GM04504 (cell line): ENCODE measurements at regions not wholly inside any gene's neighbourhood (a gene's known extent, or its start where the extent isn't known, plus 50 kb on each side); places are given as distances from the start of the nearest gene placed in this dataset.
"Not testable (repeated sequence)": the region's sequence is repeated elsewhere in the genome, so short reads cannot be mapped to it uniquely, and the experiment has no call there.

Experiments
- DNase-seq: peaks from one replicate; pipeline ENCODE4 v3.0.0-alpha.2; 2012; ENCODE audit warnings: low read depth

DNA sequence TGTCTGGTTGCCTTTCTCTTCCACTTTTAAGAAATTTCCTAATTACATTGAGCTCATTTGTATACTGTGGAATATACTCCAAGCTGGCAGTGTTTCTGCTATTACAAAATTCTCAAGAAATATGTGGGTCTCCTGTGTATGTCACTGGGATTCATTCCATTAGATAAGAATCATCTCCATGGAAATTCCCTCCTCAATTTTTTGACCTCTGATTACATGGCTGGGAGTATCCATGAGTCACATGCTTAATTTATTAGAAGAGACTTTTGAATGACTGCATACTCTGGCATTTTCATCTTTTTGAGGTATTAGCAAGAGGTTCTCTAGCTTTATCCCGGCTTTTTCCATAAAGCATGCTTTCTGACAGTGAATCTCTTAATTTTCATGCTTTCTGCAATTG, 665.5 kb upstream of the CNTNAP5 start:
- no peak for DNase-seq

- DNase-seq, result no peak
Measured at GRCh38 chr2:123362671-123363440, 662.2 kb upstream of the CNTNAP5 start.

- DNase-seq, result no peak
Measured at GRCh38 chr2:123363826-123364225, 661.3 kb upstream of the CNTNAP5 start.

DNA sequence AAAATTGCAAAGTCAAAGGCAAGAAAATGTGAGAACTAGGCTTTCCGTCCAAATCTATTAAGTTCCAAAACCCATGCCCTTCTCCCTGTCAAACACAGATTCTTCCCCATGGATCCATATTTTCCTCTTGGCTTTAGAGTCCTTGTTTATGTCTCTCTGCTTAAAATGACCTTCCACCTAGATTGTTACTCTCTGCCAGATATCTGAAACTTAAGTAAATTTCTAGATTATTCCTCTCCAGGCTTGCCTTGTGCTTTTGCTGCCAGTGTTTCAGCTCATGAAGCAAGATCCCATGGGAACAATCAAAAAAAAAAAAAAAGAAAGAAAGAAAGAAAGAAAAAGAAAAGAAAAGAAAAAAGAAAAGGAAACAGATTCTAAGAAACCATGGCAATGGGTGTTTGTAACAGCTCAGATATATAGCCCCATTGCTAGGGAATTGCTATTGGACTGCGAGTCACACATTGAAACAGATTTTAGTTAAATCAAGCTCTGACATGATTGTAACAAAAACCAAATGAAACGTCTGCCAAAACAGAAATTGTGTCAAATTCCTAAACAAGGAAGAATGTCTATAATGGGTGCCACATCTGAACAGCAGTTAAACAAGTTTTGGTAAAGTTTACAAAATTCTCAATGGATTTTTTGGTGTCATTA, 660.7 kb upstream of the CNTNAP5 start:
- DNase-seq, result no peak

DNA sequence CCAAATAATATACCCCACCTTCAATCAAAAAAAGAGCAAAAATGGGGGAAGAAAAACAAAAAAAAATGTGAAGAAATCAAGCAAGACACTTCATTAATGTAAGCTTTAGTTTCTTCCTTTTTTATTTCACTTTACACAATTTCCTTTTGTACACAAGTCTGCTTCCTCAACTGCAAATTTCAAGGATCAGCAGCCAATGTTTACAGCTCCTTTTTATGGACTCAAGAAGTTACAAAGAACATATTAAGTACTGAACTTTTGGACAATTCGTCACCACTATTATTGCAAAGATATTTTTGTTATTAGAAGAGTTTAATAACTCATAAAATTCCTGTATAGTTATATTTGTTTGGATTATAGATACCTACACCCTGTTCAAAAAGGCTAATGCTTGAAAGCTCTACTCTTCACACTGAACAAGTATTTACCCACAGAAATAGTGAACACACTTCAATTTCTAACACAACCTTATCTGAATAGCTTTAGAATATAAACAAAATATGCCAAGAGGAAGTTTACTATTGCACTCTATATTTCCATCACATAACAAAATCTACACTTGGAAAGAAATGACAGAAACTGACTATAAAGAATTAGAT, 658.7 kb upstream of the CNTNAP5 start:
- DNase-seq, result no peak

DNA sequence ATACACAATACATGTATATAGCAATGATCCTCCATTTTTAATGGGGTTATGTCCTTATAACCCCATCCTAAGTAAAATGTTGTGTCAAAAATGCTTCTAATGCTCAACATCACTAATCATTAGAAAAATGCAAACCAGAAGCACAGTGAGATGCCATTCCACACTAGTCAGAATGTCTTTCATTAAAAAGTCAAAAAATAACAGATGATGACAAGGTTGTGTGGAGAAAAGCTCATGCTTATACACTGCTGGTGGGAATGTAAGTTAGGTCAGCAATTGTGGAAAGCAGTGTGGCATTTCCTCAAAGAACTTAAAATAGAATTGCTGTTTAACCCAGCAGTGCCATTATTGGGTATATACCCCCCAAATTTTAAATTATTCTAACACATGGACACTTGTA, 654.9 kb upstream of the CNTNAP5 start:
- no peak for DNase-seq

GRCh38 chr2:123371535-123371934, 653.6 kb upstream of the CNTNAP5 start:
- no peak for DNase-seq

- no peak for DNase-seq
Measured at GRCh38 chr2:123380370-123380935, 644.6 kb upstream of the CNTNAP5 start.

DNA sequence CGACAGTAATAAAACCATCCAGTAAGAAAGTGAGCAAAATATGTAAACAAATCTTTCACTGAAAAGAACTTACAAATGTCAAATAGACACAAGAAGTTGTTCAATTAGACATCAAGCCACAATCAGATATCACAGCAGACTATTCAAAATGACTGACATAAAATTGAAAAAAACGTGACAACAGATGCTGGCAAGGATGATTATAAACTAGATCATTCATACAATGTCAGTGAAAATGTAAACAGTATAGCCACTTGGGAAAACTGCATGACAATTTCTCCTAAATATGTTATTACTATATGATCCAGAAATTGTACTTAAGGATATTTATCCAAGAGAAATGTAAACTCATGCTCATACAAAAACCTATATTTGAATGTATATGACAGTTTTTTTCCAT, 609.4 kb upstream of the CNTNAP5 start:
- DNase-seq, result no peak

GRCh38 chr2:123419976-123420375, 605.1 kb upstream of the CNTNAP5 start:
- no peak for DNase-seq

DNA sequence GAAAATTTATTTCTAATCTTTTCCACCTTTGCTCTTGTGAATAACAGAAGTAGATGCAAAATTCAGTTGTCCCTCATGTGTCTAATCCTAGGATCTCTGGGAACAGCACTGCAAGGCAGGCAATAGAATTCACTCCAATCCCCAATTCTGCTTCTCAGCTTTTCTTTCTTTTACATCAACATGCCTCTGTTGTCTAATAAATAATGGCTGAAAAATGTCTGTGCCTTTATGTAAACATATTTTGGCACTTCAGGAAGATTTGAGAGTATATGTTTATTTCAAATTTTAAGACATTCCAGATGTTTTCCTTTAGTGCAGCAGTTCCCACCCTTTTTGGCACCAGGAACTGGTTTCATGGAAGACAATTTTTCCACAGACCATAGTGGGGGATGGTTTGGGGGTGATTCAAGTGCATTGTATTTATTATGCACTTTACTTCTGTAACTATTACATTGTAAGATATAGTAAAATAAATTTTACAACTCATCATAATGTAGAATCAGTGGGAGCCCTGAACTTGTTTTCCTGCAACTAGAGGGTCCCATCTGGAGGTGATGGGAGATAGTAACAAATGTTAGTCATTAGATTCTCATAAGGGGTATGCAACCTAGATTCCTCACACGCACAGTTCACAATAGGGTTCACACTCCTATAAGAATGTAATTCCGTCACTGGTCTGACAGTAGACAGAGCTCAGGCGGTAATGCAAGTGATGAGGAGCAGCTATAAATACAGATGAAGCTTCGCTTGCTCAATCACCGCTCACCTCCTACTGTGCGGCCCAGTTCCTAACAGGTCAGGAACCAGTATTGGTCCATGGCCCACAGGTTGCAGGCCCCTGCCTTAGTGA, 590.3 kb upstream of the CNTNAP5 start:
- no peak for DNase-seq

GRCh38 chr2:123438251-123438650, 586.8 kb upstream of the CNTNAP5 start:
- DNase-seq, result no peak

DNA sequence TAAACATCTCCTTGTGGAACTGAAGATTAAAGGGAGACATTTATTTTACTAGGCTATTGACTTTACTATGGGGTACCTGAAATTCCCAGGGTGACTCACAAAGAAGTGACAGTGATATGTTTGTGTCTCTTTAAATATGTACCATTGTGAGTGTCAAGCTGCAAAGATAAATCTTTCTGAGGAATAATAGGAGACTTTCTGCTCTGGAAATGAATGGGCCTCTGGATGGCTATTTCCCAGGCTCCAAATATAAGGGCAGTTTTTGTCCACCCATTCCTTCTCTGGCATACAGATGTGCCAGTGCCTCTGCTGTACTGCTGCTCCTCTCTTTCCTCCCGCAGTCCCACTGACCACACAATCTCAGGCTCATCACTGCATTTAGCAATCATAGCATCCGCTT, 586.4 kb upstream of the CNTNAP5 start:
- no peak for DNase-seq

GRCh38 chr2:123448801-123449200, 576.3 kb upstream of the CNTNAP5 start:
- no peak for DNase-seq

DNA sequence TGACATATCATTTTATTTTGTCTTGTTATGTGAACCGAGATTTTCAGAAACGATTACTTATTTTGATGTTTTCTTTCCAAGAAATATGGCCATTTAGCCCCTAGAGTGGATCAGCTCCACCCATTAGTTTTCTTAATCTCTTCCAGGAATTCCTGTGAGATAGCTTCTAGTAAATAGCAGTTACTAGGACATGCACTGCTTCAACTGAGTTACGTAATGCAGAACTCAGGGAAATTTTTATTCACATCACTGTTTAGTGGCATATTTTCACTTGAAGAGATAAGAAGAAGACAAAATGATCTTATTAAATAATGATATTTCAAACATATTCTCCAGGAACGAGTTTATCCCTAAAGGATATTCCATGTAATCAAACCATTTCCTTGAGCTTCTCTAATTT, 573.5 kb upstream of the CNTNAP5 start:
- DNase-seq, result no peak

- no peak for DNase-seq
Measured at GRCh38 chr2:123453046-123453700, 571.9 kb upstream of the CNTNAP5 start.

DNA sequence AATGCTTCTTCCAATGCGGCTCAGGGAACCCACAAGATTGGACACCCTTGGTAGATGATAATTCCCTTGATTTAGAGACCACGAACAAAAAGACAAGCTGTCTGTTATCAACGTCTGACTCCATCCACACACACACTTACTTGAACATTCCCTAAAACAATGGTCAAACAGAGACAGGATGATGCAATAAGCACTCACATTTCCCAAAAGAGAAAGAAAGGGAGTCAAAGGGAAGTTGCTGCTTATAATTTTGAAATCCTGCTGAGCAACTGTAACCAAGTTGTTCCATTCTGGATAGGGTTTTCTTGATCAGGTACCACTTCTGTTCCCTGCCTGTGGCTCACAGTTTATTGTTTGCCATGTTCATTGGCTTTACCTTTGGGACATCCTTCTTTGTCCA, 571.3 kb upstream of the CNTNAP5 start:
- DNase-seq, result no peak

DNA sequence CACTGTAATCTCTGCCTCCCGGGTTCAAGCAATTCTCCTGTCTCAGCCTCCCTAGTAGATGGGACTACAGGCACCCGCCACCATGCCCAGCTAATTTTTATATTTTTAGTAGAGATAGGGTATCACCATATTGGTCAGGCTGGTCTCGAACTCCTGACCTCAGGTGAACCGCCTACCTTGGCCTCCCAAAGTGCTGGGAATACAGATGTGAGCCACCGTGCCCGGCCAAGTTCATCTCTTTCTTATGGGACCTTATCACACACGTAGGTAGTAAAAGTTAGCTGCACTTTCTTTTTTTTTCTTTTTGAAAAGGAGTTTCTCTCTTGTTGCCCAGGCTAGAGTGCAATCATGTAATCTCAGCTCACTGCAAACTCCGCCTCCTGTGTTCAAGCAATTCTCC, 569.9 kb upstream of the CNTNAP5 start:
- not testable (repeated sequence) for DNase-seq

DNA sequence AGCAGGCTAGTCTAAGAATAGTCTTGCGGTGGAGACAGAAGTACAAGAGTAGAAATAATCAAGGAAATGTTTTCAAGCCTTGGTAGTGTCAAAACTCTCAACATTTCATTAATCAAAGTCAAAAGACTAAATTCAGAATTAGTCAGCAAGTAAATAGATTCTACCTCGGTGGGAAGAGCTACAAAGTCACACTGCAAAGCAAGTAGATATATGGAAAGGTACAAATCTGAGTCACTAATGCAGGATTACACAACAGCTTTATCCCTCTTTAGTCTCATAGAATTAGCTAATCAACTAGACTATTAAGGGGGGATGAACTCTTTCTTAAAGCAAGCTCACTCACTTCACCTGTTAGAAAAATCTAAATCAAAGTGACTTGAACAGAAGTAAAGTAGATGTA, 568.7 kb upstream of the CNTNAP5 start:
- no peak for DNase-seq

- no peak for DNase-seq
Measured at GRCh38 chr2:123463886-123464285, 561.2 kb upstream of the CNTNAP5 start.

GRCh38 chr2:123468071-123468470, 557.0 kb upstream of the CNTNAP5 start:
- DNase-seq, result no peak

DNA sequence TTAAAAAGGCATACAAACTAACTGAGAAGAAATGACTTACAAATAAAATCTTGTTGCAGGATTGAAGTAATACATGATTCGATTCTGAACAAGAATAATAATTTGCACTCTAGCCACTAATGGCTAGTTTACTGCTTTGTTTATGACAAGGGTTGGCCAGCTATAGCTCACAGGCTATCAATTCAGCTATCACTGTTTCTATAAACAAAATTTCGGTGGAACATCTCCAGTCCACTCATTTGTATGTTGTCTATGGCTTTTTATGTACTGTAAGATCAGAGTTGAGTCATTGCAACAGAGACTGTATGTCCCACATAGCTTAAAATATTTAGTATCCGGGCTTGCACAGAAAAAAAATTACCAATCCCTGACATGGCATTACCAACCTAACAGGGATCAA, 543.7 kb upstream of the CNTNAP5 start:
- DNase-seq, result no peak
